ENCODE measurements at regions not wholly inside any gene's neighbourhood (a gene's known extent, or its start where the extent isn't known, plus 50 kb on each side); places are given as distances from the start of the nearest gene placed in this dataset.

GRCh38 chr7:69254643-69255042, 343.6 kb upstream of the AUTS2 start:
- TF ChIP-seq EZH2phosphoT487 (IDR thresholded peaks at IDR 0.05; ENCODE audit: borderline replicate concordance, low read length) (no peak), CTCF (conservative IDR thresholded peaks at IDR 0.05; ENCODE audit: low read depth, low read length) (no peak)
